AG04450 (cell line): ENCODE measurements at regions not wholly inside any gene's neighbourhood (a gene's known extent, or its start where the extent isn't known, plus 50 kb on each side); places are given as distances from the start of the nearest gene placed in this dataset.

Source experiments
- CTCF ChIA-PET: fragments of 300-600, 350-600 bp; formaldehyde crosslinking; extraction: SDS; loops from one replicate; lab custom pipeline; 2022; ENCODE audit warnings: antibody characterized with exemption, inconsistent platforms; lab: Charles Lee
- POLR2A ChIA-PET: fragments of 350-600 bp; formaldehyde crosslinking; extraction: SDS; loops from one replicate; lab custom pipeline; 2021; ENCODE audit warnings: antibody characterized with exemption, inconsistent platforms; lab: Yijun Ruan, JAX
- DNase-seq: peaks from one replicate; pipeline ENCODE4 v3.0.0-alpha.2; 2011; ENCODE audit warnings: low read depth, low spot score
- H3K27ac ChIP-seq: one replicate; pipeline ENCODE4 v1.5.1; 2012; ENCODE audit warnings: low read depth, low read length, control low read depth
- H3K27me3 ChIP-seq: one replicate; pipeline ENCODE4 v1.6.0; 2012; ENCODE audit warnings: low read length; ENCODE audit not compliant: control insufficient read depth, insufficient read depth
- H3K4me3 ChIP-seq: 2 replicates; pipeline ENCODE4 v1.5.1; 2011; ENCODE audit warnings: mild to moderate bottlenecking, low read depth, low read length, control low read depth
- H3K9me3 ChIP-seq: 2 replicates; pipeline ENCODE4 v1.5.1; 2012; ENCODE audit warnings: low read length; ENCODE audit not compliant: control insufficient read depth, insufficient read depth
- CTCF ChIP-seq: IDR thresholded peaks from 2 replicates; pipeline ENCODE4 v1.5.1; 2011; ENCODE audit warnings: low read depth, low read length, control low read depth, inconsistent platforms

- DNase-seq, result no peak
- Histone ChIP-seq H3K27me3 (peaks cover 4% of the 10 kb centered on the region), H3K9me3 (no peaks in the 10 kb centered on the region), H3K27ac (no peak overlapping the region), H3K4me3 (peak overlapping the region; percentile 57)
- CTCF ChIA-PET, result interaction anchor here (0.6 to 2.5 kb wide), 6 partner anchors 11 to 299 kb away, joined by 3 to 12 read pairs (median 4); no protein-coding TSS in a partner anchor
- TF ChIP-seq CTCF, result no peak
- POLR2A ChIA-PET, result no interaction called here
These were observed 123.5 kb upstream of the IFNGR1 start for GRCh38 chr6:137342607-137343190.

GRCh38 chr6:137341681-137342195 lies 122.6 kb upstream of the IFNGR1 start:
- CTCF ChIA-PET, result interaction anchor here (0.6 to 2.5 kb wide), 6 partner anchors 12 to 300 kb away, joined by 3 to 6 read pairs (median 4); no protein-coding TSS in a partner anchor
- TF ChIP-seq CTCF, result peak; percentile 21; the same call in 1 of the 2 replicates
- no peak overlapping the region for H3K4me3 ChIP-seq
- no peak for DNase-seq
- POLR2A ChIA-PET, result no interaction called here
- no peaks in the 10 kb centered on the region for H3K9me3 ChIP-seq
- no peak overlapping the region for H3K27ac ChIP-seq
- H3K27me3 ChIP-seq, result peaks cover 4% of the 10 kb centered on the region

- Histone ChIP-seq H3K9me3 (no peaks in the 10 kb centered on the region), H3K4me3 (no peak overlapping the region), H3K27me3 (peaks cover under 1% of the 10 kb centered on the region), H3K27ac (no peak overlapping the region)
- ChIA-PET POLR2A (no interaction called here), CTCF (interaction anchor here (0.7 to 1.1 kb wide), 2 partner anchors 26 to 460 kb away, joined by 3 to 13 read pairs; no protein-coding TSS in a partner anchor)
- no peak for DNase-seq
- no peak for TF ChIP-seq CTCF
These were observed 120.9 kb upstream of the IFNGR1 start for GRCh38 chr6:137339929-137340559.

GRCh38 chr6:137334884-137335283 lies 115.7 kb upstream of the IFNGR1 start:
- ChIA-PET POLR2A (no interaction called here), CTCF (interaction anchor here (1.5 kb wide), 1 partner anchor 20 kb away, joined by 5 read pairs; no protein-coding TSS in a partner anchor)

More at GRCh38 chr6:137334884-137335283, 115.7 kb upstream of the IFNGR1 start:
- DNase-seq, result no peak
- TF ChIP-seq CTCF, result no peak
- H3K9me3 ChIP-seq, result no peaks in the 10 kb centered on the region
- H3K27ac ChIP-seq, result no peak overlapping the region
- no peak overlapping the region for H3K4me3 ChIP-seq
- H3K27me3 ChIP-seq, result peaks cover 2% of the 10 kb centered on the region
